GM12865 (cell line): ENCODE measurements at regions not wholly inside any gene's neighbourhood (a gene's known extent, or its start where the extent isn't known, plus 50 kb on each side); places are given as distances from the start of the nearest gene placed in this dataset.
A peak's percentile ranks its signal among the peaks of the same experiment; 100 is the strongest.

Experiments
- DNase-seq: peaks from one replicate; pipeline ENCODE4 v3.0.0; 2010; ENCODE audit warnings: low read depth
- H3K4me3 ChIP-seq: 2 replicates; pipeline ENCODE4 v1.5.1; 2011; ENCODE audit warnings: mild to moderate bottlenecking, low read depth, low read length, control low read depth
- CTCF ChIP-seq: IDR thresholded peaks from 2 replicates; pipeline ENCODE4 v1.5.1; 2011; ENCODE audit warnings: low read length, control low read depth, low read depth, inconsistent platforms; ENCODE audit not compliant: insufficient read depth; ENCODE audit errors: missing control alignments

GRCh38 chr5:51194671-51195070 is 188.6 kb upstream of the ISL1 start:
- DNase-seq = no peak
- no peak overlapping the region for H3K4me3 ChIP-seq

GRCh38 chr5:51201024-51201423 is 182.2 kb upstream of the ISL1 start:
- H3K4me3 ChIP-seq = no peak overlapping the region
- no peak for DNase-seq
- no peak for TF ChIP-seq CTCF

More at GRCh38 chr5:51194671-51195070, 188.6 kb upstream of the ISL1 start:
- TF ChIP-seq CTCF = no peak

GRCh38 chr5:51201708-51202107 is 181.5 kb upstream of the ISL1 start:
- no peak for DNase-seq
- TF ChIP-seq CTCF = no peak

GRCh38 chr5:51202161-51202560 is 181.1 kb upstream of the ISL1 start:
- TF ChIP-seq CTCF = no peak
- H3K4me3 ChIP-seq = no peak overlapping the region
- DNase-seq = no peak

More at GRCh38 chr5:51201708-51202107, 181.5 kb upstream of the ISL1 start:
- no peak overlapping the region for H3K4me3 ChIP-seq

- TF ChIP-seq CTCF = no peak
- no peak overlapping the region for H3K4me3 ChIP-seq
- DNase-seq = peak; percentile 4
Measured at GRCh38 chr5:51203598-51203997, 179.7 kb upstream of the ISL1 start.

- no peak overlapping the region for H3K4me3 ChIP-seq
- TF ChIP-seq CTCF = no peak
- no peak for DNase-seq
Measured at GRCh38 chr5:51208296-51208695, 175.0 kb upstream of the ISL1 start.

GRCh38 chr5:51214746-51215145 is 168.5 kb upstream of the ISL1 start:
- no peak overlapping the region for H3K4me3 ChIP-seq
- TF ChIP-seq CTCF = no peak
- no peak for DNase-seq
